NCI-H2196 (cell line): ENCODE measurements at regions not wholly inside any gene's neighbourhood (a gene's known extent, or its start where the extent isn't known, plus 50 kb on each side); places are given as distances from the start of the nearest gene placed in this dataset.

ENCODE experiments used
- DNase-seq: peaks from one replicate; lab custom pipeline; 2025; ENCODE audit not compliant: unreplicated experiment; lab: John Stamatoyannopoulos, UW

DNA sequence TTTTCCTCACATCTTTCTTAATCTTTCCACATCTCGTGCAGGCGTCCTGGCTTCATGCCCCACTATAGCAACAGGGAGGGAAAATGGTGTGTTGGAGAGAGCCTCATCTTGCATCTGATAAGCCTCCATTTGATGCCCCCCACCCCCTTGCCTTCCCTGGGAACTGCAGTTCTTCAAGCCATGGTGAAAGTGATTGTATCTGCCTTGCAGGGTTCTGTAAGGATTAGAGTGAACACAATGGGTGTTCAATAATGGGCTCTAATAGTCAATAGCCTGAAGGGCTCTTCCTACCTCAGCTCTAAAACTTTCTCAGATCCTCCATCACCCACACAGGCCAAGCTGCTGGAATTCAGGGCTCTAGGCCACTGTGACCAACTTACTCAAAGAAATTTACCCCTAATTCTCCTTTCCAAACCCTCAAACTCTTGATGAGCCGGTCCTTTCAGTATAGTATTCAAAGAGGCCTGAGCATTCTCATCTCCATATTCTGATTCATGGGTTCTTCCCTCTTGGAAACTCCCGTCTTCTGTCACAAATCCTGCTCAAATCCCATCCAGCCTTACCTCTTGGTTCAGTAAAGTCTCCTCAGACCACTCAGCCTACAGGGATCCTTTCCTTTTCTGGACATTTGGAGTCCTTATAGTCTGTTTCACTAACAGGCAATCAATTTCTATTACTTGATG lies 128.3 kb upstream of the TRIM2 start:
- DNase-seq, result no peak

GRCh38 chr4:153076861-153077260 lies 127.4 kb upstream of the TRIM2 start:
- no peak for DNase-seq

DNA sequence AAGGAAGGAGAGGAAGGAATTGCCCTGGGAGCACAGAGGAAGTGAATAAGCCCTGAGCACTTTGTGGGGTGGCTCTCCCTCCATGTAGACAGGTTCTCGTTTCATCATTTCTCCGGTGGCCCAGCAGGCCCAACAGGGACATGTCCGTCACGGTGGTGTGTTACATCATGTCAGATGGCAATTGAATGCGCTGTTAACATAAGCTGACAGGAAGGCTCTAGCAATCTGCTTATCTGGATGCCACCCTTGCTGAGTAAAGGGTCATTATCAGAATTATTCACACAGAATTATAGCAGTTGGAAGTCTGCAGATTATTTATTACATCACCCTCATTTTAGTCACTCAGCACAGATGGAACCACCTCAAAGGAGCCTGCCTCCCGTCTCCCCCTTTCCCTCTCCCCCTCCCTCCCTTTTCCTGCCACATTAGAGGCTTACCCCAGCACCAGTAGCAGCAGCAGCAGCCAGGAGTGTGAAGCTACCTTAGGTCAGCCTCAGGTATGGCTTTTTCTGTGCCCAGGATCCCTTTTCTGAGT lies 124.3 kb upstream of the TRIM2 start:
- no peak for DNase-seq

- no peak for DNase-seq
Measured at GRCh38 chr4:153081006-153081580, 123.2 kb upstream of the TRIM2 start.

DNA sequence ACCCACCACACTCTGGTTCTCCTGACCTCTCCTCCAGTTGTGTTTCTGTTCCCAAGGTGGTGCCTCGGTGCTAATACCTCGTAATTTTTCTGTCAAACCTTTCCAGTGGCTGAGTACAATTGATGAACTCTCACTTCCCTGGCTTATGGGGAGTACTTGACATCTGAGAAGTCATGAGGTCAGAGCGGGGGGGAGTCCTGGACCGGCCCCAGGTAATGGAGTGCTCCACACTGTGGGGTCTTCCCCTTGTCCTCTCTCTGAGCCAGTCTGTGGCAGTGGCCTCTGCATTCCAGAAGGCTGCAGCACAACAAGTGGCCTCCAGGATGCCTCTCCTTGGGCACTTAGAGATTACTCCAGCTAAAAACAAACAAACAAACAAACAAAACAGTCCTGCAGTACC lies 122.5 kb upstream of the TRIM2 start:
- DNase-seq, result no peak

DNA sequence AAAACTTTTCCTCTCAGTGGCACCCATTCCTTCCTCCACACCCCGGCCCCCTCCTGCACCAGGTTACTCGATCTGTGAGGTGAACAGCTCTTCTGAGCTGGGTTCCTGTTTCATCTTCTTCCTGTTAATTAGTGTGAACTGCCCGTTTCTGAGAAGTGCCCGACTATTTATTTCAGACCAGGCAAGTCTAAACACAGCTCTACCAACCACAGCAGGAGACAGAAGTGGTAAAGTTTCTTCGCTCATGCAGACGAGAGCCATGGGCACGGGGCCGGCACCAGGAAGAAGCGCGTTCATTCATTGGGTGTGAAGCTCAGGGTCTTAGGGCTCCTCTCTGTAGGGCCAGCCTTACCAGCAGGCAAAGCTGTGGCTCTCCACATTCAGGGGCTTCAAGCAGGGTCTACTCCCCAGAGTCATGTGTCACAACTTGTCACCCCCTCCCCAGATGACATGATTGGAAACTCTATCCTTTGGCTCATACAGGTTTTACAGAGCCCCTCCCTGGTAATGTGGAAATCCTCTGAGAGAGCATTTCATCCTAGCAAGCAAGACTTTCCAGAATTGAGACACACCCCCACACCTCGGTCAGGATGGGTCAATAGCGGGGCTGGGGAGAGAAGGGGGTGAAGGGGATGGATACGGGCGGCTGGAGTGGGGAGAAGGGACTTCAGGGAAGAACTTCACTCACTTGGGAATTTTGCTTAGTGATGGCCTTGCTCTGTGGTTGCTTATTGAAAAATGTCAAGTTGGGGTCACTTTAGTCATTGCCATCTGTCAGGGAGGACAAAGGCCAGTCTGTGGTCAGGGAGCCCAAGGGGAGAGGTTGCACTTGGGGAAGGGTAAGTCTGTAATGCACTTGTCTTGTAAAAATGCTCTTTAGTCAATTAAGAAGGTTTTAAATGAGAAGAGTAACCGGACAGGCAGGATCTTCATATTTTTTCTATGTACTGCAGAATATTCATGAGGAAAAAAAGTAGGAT lies 121.6 kb upstream of the TRIM2 start:
- peak; percentile 39 for DNase-seq

- peak; percentile 54 for DNase-seq
Measured at GRCh38 chr4:153083447-153083947, 120.7 kb upstream of the TRIM2 start.

DNA sequence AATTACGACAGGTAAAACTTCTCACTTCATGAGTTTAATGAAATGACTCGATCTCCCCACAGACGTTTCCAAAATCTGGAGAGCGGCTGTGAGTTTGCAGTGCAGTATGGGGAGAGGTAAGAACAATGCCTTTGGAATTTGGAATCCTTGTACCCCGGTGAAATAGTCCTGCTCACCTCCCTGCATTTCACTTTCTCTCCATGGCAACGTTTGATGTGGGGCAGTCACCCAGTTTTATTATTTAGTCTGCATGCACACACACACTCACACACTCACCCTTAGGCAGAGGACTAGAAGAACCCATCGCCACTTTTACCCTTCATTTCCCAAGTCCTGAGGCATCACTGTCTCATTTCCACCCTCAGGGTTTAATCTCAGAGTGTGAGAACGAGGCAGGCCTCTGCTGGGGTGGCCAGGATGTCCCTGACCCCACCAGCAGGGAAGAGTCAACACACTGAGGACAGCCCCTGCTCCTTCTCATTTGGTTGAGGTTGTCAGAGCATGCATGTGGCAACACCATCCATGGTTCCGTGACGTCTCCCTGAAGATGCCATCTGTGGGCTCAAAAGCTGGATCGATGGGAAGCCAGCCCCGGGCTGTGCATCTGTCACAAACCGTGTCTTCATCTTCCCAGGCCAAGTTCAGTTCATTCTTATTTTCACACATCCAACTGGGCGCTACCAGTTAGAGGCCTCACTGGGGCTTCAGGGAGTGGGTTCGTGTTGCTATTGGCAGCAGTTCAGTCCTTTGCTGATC lies 119.8 kb upstream of the TRIM2 start:
- DNase-seq, result no peak

- peak; percentile 34 for DNase-seq
Measured at GRCh38 chr4:153084980-153085630, 119.1 kb upstream of the TRIM2 start.

DNA sequence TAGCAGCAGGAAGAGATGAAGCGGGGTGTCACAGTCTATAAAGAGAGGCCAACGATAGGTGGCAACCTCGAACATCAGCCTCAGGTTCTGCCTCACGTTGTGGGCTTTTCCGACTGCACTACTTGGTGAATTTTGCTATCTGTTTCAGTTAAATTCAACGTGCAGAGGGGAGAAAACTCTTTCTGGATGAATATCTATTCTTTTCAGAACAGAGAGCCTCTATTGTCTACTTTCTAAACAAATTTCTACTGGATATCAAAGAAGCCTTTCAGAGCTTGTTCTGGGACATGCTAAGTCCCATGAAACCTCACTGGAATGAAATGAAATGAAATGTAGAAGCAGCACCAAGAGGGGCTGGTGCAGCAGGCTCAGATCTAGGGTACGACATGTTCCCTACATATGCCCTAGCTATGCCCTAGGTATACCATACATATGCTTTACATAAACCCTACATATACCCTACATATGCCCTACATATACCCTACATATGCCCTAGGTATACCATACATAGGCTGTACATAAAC lies 116.5 kb upstream of the TRIM2 start:
- DNase-seq, result no peak

GRCh38 chr4:153089742-153090141 lies 114.5 kb upstream of the TRIM2 start:
- no peak for DNase-seq

DNA sequence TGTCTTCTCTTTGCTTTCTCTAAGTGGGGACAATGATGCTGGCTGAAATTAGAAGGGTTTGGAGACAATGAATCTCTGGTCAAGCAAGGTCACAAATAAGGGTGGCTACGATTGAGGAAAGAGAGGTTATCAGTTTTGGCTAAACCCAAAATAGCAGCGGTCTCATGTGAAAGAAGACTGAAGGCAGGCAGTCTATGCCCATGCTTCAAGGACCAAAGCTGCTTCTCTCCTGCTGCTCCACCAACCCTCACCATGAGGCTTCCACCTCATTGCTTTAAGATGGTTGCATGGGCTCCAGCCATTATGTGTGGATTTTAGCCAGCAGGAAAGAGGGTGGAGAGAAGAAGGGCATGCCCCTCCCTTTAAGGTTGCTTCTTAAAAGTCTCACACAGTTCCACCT lies 114.1 kb upstream of the TRIM2 start:
- DNase-seq, result no peak

DNA sequence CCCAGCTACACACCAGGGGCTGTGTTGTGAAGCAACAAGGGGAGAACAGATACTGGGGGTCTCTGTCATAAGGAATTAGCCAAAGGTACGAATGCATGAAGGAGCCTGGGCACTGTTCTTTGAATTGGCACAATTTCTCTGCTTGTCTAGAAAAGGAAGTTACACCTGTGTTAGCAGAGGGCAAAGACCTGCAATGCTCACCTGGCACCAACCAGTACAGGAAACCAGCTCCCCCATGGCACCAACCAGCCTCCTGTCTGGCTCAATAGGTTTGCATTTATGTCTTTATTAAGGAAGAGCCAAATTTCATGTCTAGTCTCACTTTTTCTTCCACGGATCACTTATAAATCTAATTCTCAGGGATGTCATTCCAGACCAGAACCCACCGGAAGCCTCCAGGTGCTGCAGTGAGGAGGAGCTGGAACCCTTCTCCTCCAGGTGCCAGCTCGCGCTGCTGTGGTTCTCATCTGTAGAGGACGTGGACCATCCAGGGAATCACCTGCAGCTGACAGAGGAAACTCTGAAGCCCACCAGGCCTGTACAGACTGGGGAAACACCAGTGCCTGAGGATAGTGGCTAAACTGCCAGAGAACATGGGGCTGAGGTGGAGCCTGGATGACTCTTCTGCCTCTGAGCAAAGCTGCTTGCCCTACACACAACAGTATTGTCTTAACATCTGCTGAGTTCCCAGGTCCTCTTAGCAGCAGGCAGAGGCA lies 113.4 kb upstream of the TRIM2 start:
- no peak for DNase-seq

DNA sequence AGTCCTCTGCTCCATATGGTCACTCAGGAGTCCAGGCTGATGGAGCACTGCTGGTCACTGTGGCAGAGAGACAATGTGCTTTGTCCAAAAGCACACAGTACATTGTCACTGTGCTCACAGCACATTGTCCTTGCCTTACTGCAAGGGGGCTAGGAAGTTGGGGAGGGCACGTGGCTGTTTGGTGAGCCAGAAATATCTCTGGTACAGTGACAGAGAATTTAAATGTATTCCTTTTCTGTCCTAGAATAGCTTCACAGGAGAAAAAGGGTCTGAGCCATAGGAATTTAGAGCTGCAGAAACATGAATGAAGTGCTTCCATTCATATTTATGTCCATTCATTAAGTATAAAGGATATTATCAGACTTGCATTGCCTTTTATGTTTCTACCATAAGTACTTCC lies 110.8 kb upstream of the TRIM2 start:
- DNase-seq, result no peak

GRCh38 chr4:153093802-153094201 lies 110.4 kb upstream of the TRIM2 start:
- no peak for DNase-seq

GRCh38 chr4:153094435-153094834 lies 109.8 kb upstream of the TRIM2 start:
- DNase-seq, result no peak

DNA sequence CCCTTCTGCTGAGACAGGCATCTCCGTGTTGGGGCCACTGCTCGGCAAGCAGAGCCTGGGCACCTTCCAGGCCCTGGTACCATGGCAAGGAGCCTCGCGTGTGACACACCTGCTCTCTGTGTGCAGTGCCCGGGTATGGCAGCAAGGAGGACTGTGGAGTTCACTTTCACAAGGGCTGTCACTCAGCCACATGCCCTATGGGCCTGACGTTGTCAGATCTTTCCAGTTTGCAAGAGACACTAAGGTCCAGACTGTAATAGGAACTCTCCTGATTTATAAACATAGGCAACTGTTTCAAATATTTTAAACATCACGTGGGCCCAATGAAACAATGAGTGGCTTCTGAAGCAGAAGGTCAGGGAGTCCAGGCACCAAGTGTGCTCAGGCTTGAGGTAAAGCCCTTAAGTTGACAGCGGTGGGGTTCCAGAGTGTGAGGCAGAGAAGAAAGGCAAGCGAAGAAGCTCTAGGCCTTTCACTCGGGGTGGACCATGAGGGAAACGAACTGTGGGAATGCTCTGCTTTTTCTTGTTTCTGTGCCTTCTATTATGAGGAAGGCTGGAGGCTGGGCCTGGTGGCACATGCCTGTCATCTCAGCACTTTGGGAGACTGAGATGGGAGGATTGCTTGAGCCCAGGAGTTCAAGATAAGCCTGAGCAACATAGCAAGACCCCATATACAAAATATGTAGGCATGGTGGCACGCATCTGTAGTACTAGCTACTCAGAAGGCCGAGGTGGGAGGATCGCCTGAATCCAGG lies 108.6 kb upstream of the TRIM2 start:
- no peak for DNase-seq

- DNase-seq, result no peak
Measured at GRCh38 chr4:153096344-153096743, 107.9 kb upstream of the TRIM2 start.

- DNase-seq, result no peak
Measured at GRCh38 chr4:153098427-153098826, 105.8 kb upstream of the TRIM2 start.
